ENCODE measurements at regions not wholly inside any gene's neighbourhood (a gene's known extent, or its start where the extent isn't known, plus 50 kb on each side); places are given as distances from the start of the nearest gene placed in this dataset.

GRCh38 chr6:153237670-153238069 is 106.6 kb upstream of the RGS17 start:
- Histone ChIP-seq H3K4me2 (ENCODE audit: low read depth, low read length) (no peak overlapping the region), H3K9me1 (ENCODE audit: insufficient read depth, low read length) (no peaks in the 10 kb centered on the region), H3K27ac (ENCODE audit: insufficient read depth, low read length) (no peak overlapping the region), H2AK5ac (ENCODE audit: low read depth, low read length) (no peak overlapping the region), H2BK5ac (ENCODE audit: low read depth, low read length, poor library complexity, severe bottlenecking) (no peak overlapping the region), H3K4ac (ENCODE audit: low read depth, low read length) (no peak overlapping the region), H3K9ac (ENCODE audit: low read depth, low read length) (no peak overlapping the region), H2BK120ac (ENCODE audit: low read depth, low read length) (no peak overlapping the region), H3K14ac (replicated peaks; ENCODE audit: low read depth, low read length) (no peak overlapping the region), H4K91ac (ENCODE audit: insufficient read depth, low read depth, low read length) (no peak overlapping the region), H3K4me1 (ENCODE audit: control insufficient read depth, insufficient read depth, low read length) (no peaks in the 10 kb centered on the region), H4K8ac (ENCODE audit: low read depth in 2 of 2, low read length in 2 of 2) (no peak overlapping the region), H3K36me3 (ENCODE audit: control insufficient read depth, insufficient read depth, low read length) (no peaks in the 10 kb centered on the region), H2BK15ac (ENCODE audit: low read depth, low read length) (no peak overlapping the region), H3K27me3 (ENCODE audit: control insufficient read depth, insufficient read depth, low read length) (no peaks in the 10 kb centered on the region), H4K5ac (ENCODE audit: low read depth, low read length) (no peak overlapping the region), H4K20me1 (ENCODE audit: insufficient read depth, low read length) (no peaks in the 10 kb centered on the region), H2AK9ac (replicated peaks; ENCODE audit: low read depth, low read length, poor library complexity) (no peak overlapping the region), H3K4me3 (ENCODE audit: insufficient read depth, low read depth, low read length) (no peak overlapping the region), H2BK20ac (ENCODE audit: low read depth, low read length) (no peak overlapping the region), H3K18ac (ENCODE audit: low read depth, low read length) (no peak overlapping the region), H3K79me1 (ENCODE audit: low read depth in 1 of 2, low read length in 2 of 2) (no peaks in the 10 kb centered on the region), H3K9me3 (ENCODE audit: control insufficient read depth, insufficient read depth, low read length) (no peaks in the 10 kb centered on the region), H2AFZ (replicated peaks; ENCODE audit: low read length, poor library complexity) (no peak overlapping the region), H3K56ac (ENCODE audit: extremely low read depth, insufficient read depth, low read length) (no peak overlapping the region), H3K23ac (ENCODE audit: low read depth, low read length) (no peak overlapping the region)
- in situ Hi-C loops (cut with MboI; ENCODE audit: low sequenced_read_pairs) (no loop called here), intact Hi-C loops (cut with micrococcal nuclease) (no loop called here), dilution Hi-C loops (cut with HindIII; ENCODE audit: low sequenced_read_pairs, unreplicated experiment) (no loop called here)
- POLR2A ChIA-PET (ENCODE audit: unreplicated experiment) = no interaction called here
- TF ChIP-seq ELK1 (IDR thresholded peaks at IDR 0.05; ENCODE audit: borderline replicate concordance, low read depth, low read length) = no peak
- peak; percentile 75 for TF ChIP-seq MAFK (IDR thresholded peaks at IDR 0.05; ENCODE audit: low read depth, low read length)
- no peak for TF ChIP-seq RFX5 (IDR thresholded peaks at IDR 0.05; ENCODE audit: low read depth, low read length)
- no peak for TF ChIP-seq USF2 (IDR thresholded peaks at IDR 0.05; ENCODE audit: low read depth, low read length)
- TF ChIP-seq FOS (IDR thresholded peaks at IDR 0.05; ENCODE audit: low read depth, low read length) = no peak
- WGBS, 2 experiments (ENCODE audit: extremely low coverage in 2 of 2, insufficient read length in 1 of 2) = no CpG with 5 or more reads among the region's 3 CpGs
- BruUV-seq (replicated peaks) = no TSS peak
- no peak for DNase-seq
- no peak for ATAC-seq (ENCODE audit: low read depth)
- CTCF ChIA-PET = no interaction called here
